ENCODE measurements at regions not wholly inside any gene's neighbourhood (a gene's known extent, or its start where the extent isn't known, plus 50 kb on each side); places are given as distances from the start of the nearest gene placed in this dataset.
A peak's percentile ranks its signal among the peaks of the same experiment; 100 is the strongest.

DNA sequence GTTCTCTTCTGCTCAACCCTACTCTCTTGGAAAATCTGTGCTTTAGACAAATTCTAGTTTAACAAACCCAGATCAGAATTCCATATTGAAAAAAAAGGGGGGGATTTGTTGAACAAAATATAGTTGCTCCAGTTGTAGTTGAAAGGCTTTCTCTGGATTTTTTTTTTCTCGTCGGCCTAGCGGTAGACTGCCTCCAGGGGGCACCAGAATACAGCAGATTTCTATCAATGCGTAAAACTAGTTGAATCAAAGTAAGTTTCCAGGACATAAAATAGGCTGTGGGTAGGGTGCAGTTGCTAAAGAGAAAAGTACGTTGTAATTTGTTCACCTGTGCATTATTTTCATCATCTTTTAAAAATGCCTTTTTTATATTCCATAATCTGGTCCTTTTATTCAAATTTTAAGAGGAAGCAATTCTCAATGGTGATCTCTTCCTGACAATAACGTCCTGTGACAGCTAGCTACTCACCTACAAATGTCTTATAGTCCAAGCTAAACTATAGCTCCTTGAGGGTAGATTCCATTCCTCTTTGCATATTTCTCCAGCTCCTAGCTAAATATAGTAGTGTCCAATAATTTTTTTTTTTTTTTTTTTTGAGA is 105.4 kb downstream of the PERP start:
- H3K36me3 ChIP-seq (ENCODE audit: insufficient read depth, low read length): no peaks in the 10 kb centered on the region
- no peaks in the 10 kb centered on the region for H3K9me3 ChIP-seq (ENCODE audit: low read depth, low read length)
- no peak overlapping the region for H2AFZ ChIP-seq (ENCODE audit: low read length)
- H3K4me1 ChIP-seq (ENCODE audit: insufficient read depth, low read length): no peaks in the 10 kb centered on the region
- H3K4me2 ChIP-seq (ENCODE audit: insufficient read depth, low read length): no peak overlapping the region
- TF ChIP-seq CTCF (IDR thresholded peaks at IDR 0.05; ENCODE audit: extremely low read depth, low read depth, low read length): peak; percentile 94
- DNase-seq (ENCODE audit: insufficient read length, low spot score, missing footprints): peak; percentile 76
- H3K79me2 ChIP-seq (ENCODE audit: insufficient read depth, low read length): no peaks in the 10 kb centered on the region
- peaks cover 6% of the 10 kb centered on the region for H3K27me3 ChIP-seq (ENCODE audit: insufficient read depth, low read length)
- H3K27ac ChIP-seq (ENCODE audit: low read depth, low read length): no peak overlapping the region
- H3K4me3 ChIP-seq (ENCODE audit: insufficient read depth, low read length): no peak overlapping the region
- H4K20me1 ChIP-seq (ENCODE audit: insufficient read depth, low read length): no peaks in the 10 kb centered on the region

DNA sequence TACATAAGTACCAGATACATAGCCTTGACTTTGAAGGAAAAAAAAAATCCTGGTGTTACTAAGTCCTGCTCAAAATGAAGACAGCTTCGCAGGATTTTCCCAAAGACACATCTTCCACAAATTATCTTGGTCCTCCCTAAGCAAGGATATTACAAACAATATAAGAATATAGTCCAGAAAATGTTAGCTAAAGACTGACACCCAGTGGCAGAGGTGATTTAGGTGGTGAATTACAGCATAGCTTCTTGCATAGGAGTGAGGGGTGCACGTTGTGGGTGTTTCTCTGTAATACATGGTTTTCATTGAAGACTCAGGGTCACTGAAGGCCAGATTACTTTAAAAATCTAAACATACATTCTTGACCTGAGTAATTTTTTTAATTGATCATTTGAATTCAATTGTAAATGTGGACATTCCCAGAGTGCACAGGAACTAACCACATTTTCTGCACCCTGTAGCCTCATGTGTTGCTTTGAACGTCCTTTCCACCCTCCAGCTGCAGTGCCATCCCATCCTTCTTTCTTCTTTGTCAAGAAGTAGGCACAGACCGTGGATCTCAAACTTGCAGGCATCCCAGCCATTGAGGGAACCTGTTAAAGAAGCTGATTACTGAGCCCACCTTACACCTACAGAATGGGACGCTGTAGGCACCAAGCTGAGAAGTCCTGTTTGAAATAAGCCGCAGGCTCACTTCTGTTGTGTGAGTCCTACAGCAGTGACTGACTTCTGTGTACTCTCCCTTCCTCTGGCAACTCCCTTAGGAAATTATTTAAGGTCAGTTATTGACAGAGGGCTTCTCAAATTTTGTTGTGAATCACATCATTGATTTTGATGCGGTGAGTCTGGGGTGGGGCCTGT is 102.6 kb downstream of the PERP start:
- H3K4me2 ChIP-seq (ENCODE audit: insufficient read depth, low read length): no peak overlapping the region
- no peaks in the 10 kb centered on the region for H3K36me3 ChIP-seq (ENCODE audit: insufficient read depth, low read length)
- H3K27me3 ChIP-seq (ENCODE audit: insufficient read depth, low read length): peaks cover 6% of the 10 kb centered on the region
- DNase-seq (ENCODE audit: insufficient read length, low spot score, missing footprints): peak; percentile 65
- no peak overlapping the region for H3K4me3 ChIP-seq (ENCODE audit: insufficient read depth, low read length)
- H2AFZ ChIP-seq (ENCODE audit: low read length): no peak overlapping the region
- H3K27ac ChIP-seq (ENCODE audit: low read depth, low read length): no peak overlapping the region
- no peaks in the 10 kb centered on the region for H4K20me1 ChIP-seq (ENCODE audit: insufficient read depth, low read length)
- H3K9me3 ChIP-seq (ENCODE audit: low read depth, low read length): no peaks in the 10 kb centered on the region
- no peaks in the 10 kb centered on the region for H3K79me2 ChIP-seq (ENCODE audit: insufficient read depth, low read length)
- peak; percentile 58 for TF ChIP-seq CTCF (IDR thresholded peaks at IDR 0.05; ENCODE audit: extremely low read depth, low read depth, low read length)
- no peaks in the 10 kb centered on the region for H3K4me1 ChIP-seq (ENCODE audit: insufficient read depth, low read length)

GRCh38 chr6:138005846-138006245 is 101.4 kb downstream of the PERP start:
- Histone ChIP-seq H3K36me3 (ENCODE audit: insufficient read depth, low read length) (no peaks in the 10 kb centered on the region), H3K9me3 (ENCODE audit: low read depth, low read length) (no peaks in the 10 kb centered on the region), H3K27ac (ENCODE audit: low read depth, low read length) (no peak overlapping the region), H3K4me1 (ENCODE audit: insufficient read depth, low read length) (no peaks in the 10 kb centered on the region), H3K79me2 (ENCODE audit: insufficient read depth, low read length) (no peaks in the 10 kb centered on the region), H2AFZ (ENCODE audit: low read length) (no peak overlapping the region), H3K27me3 (ENCODE audit: insufficient read depth, low read length) (no peaks in the 10 kb centered on the region), H3K4me3 (ENCODE audit: insufficient read depth, low read length) (no peak overlapping the region), H3K4me2 (ENCODE audit: insufficient read depth, low read length) (no peak overlapping the region), H4K20me1 (ENCODE audit: insufficient read depth, low read length) (no peaks in the 10 kb centered on the region)
- DNase-seq (ENCODE audit: insufficient read length, low spot score, missing footprints): no peak
- no peak for TF ChIP-seq CTCF (IDR thresholded peaks at IDR 0.05; ENCODE audit: extremely low read depth, low read depth, low read length)

- peak; percentile 75 for TF ChIP-seq CTCF (IDR thresholded peaks at IDR 0.05; ENCODE audit: extremely low read depth, low read depth, low read length)
- no peak overlapping the region for H3K27ac ChIP-seq (ENCODE audit: low read depth, low read length)
- H2AFZ ChIP-seq (ENCODE audit: low read length): peak overlapping the region; percentile 76
- no peaks in the 10 kb centered on the region for H3K36me3 ChIP-seq (ENCODE audit: insufficient read depth, low read length)
- H3K4me3 ChIP-seq (ENCODE audit: insufficient read depth, low read length): no peak overlapping the region
- no peaks in the 10 kb centered on the region for H3K4me1 ChIP-seq (ENCODE audit: insufficient read depth, low read length)
- H3K27me3 ChIP-seq (ENCODE audit: insufficient read depth, low read length): no peaks in the 10 kb centered on the region
- no peaks in the 10 kb centered on the region for H3K79me2 ChIP-seq (ENCODE audit: insufficient read depth, low read length)
- DNase-seq (ENCODE audit: insufficient read length, low spot score, missing footprints): peak; percentile 85
- no peaks in the 10 kb centered on the region for H3K9me3 ChIP-seq (ENCODE audit: low read depth, low read length)
- no peak overlapping the region for H3K4me2 ChIP-seq (ENCODE audit: insufficient read depth, low read length)
- H4K20me1 ChIP-seq (ENCODE audit: insufficient read depth, low read length): no peaks in the 10 kb centered on the region
Observed at GRCh38 chr6:138007014-138007472, 100.2 kb downstream of the PERP start.

All from osteoblast (primary cell).